Astrocyte of the spinal cord (primary cell): ENCODE measurements at regions not wholly inside any gene's neighbourhood (a gene's known extent, or its start where the extent isn't known, plus 50 kb on each side); places are given as distances from the start of the nearest gene placed in this dataset.

Experiments used
- DNase-seq: peaks from one replicate; pipeline ENCODE4 v3.0.0; 2011; ENCODE audit warnings: low read depth, low spot score
- H3K4me3 ChIP-seq: 2 replicates; pipeline ENCODE4 v1.5.1; 2011; ENCODE audit warnings: low read depth, mild to moderate bottlenecking, low read length, moderate library complexity
- in situ Hi-C: cut with HindIII; loops from 2 replicates; pipeline ENCODE4 v1.10.0; 2017; ENCODE audit warnings: low sequenced_read_pairs
- TF ChIP-seq, protein P1 (sequence below): IDR thresholded peaks from 2 replicates; pipeline ENCODE4 v1.5.1; 2012; ENCODE audit warnings: low read depth, mild to moderate bottlenecking, low read length, inconsistent platforms

DNA sequence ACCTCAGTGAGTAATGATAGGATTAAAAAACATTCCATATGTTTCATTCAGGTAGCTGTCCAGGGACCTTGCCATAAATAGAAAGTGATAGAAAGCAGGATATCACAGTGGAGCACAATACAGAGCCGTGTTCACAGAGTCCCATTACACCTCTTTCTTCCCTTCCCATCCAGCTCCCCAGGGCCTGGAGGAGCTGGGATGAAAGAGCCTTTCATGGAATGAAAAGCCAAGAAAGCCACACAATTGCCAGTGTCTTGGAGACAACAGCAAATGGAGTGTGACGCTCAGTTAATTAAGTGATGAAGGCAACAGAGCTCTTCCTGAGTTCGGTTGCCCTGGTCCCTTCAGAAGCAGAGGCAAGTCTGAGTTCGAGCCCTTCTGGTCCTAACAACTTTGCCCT lies 387.3 kb upstream of the PLXNA2 start:
- in situ Hi-C loops, result no loop called here
- no peak for DNase-seq
- TF ChIP-seq, protein P1, sequence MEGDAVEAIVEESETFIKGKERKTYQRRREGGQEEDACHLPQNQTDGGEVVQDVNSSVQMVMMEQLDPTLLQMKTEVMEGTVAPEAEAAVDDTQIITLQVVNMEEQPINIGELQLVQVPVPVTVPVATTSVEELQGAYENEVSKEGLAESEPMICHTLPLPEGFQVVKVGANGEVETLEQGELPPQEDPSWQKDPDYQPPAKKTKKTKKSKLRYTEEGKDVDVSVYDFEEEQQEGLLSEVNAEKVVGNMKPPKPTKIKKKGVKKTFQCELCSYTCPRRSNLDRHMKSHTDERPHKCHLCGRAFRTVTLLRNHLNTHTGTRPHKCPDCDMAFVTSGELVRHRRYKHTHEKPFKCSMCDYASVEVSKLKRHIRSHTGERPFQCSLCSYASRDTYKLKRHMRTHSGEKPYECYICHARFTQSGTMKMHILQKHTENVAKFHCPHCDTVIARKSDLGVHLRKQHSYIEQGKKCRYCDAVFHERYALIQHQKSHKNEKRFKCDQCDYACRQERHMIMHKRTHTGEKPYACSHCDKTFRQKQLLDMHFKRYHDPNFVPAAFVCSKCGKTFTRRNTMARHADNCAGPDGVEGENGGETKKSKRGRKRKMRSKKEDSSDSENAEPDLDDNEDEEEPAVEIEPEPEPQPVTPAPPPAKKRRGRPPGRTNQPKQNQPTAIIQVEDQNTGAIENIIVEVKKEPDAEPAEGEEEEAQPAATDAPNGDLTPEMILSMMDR, result no peak
- H3K4me3 ChIP-seq, result no peak overlapping the region

GRCh38 chr1:208634346-208635140 lies 390.4 kb upstream of the PLXNA2 start:
- in situ Hi-C loops, result no loop called here
- DNase-seq, result no peak
- TF ChIP-seq, protein P1, result no peak
- H3K4me3 ChIP-seq, result no peak overlapping the region

- H3K4me3 ChIP-seq, result no peak overlapping the region
- no peak for DNase-seq
- in situ Hi-C loops, result no loop called here
- TF ChIP-seq, protein P1, result no peak
Measured at GRCh38 chr1:208637181-208637580, 393.0 kb upstream of the PLXNA2 start.

GRCh38 chr1:208639382-208639781 lies 395.2 kb upstream of the PLXNA2 start:
- DNase-seq, result no peak
- H3K4me3 ChIP-seq, result no peak overlapping the region
- in situ Hi-C loops, result no loop called here
- TF ChIP-seq, protein P1, result no peak

GRCh38 chr1:208640295-208640694 lies 396.1 kb upstream of the PLXNA2 start:
- no peak overlapping the region for H3K4me3 ChIP-seq
- DNase-seq, result no peak
- TF ChIP-seq, protein P1, result no peak
- in situ Hi-C loops, result no loop called here

- H3K4me3 ChIP-seq, result no peak overlapping the region
- in situ Hi-C loops, result no loop called here
- no peak for DNase-seq
- TF ChIP-seq, protein P1, result no peak
Measured at GRCh38 chr1:208641579-208642280, 397.5 kb upstream of the PLXNA2 start.
